ENCODE measurements at regions not wholly inside any gene's neighbourhood (a gene's known extent, or its start where the extent isn't known, plus 50 kb on each side); places are given as distances from the start of the nearest gene placed in this dataset.

- TF ChIP-seq EP300 (IDR thresholded peaks at IDR 0.05) (no peak), POLR2AphosphoS5 (IDR thresholded peaks at IDR 0.05) (no peak), CTCF (IDR thresholded peaks at IDR 0.05) (no peak), POLR2A (IDR thresholded peaks at IDR 0.05) (no peak)
These were observed 398.8 kb downstream of the KIF2B start for GRCh38 chr17:54221499-54221898.
